Anterior cingulate cortex (tissue), 58 donors: ENCODE measurements at regions not wholly inside any gene's neighbourhood (a gene's known extent, or its start where the extent isn't known, plus 50 kb on each side); places are given as distances from the start of the nearest gene placed in this dataset.

Source experiments
- DNase-seq, 58 donors: peaks; one replicate each; lab custom pipeline; 2025; lab: John Stamatoyannopoulos, UW

DNA sequence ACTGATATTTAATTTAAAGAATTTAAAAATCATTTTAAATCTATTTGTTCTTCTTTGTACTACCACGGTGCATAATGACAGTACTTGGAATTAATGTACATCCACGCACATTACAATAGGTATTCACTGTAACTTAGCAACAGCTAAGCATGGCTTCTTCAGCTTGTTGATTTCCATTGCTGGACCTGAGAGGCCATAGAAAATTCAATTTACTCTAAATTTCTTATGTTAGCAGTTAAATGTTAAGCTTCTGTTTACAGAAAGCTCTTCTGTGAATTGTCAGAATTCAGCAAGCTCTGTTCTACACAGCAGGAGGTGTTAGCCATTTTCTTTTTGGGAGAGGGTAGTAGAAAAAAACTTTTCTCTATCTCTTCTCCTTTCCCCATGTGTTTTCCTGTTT, 1149.3 kb upstream of the CDH2 start:
- DNase-seq: no peak

DNA sequence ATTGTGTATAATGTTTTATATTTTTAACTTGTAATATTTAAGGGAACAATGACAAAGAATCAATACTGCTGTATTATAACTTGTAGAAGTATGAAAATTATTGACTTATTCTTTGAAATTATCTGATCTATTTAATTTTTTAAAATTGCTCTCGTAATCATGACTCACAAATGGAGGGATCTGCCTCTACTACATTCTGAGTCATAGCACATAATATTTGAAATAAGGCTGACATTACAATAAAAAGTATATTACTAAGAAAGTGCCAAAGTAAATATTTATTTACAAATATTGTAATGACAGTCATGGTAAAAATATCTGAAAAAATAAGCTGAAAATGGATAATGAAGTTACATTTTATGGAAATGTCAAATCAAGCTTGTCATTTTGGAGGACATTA, 1144.6 kb upstream of the CDH2 start:
- no peak for DNase-seq

DNA sequence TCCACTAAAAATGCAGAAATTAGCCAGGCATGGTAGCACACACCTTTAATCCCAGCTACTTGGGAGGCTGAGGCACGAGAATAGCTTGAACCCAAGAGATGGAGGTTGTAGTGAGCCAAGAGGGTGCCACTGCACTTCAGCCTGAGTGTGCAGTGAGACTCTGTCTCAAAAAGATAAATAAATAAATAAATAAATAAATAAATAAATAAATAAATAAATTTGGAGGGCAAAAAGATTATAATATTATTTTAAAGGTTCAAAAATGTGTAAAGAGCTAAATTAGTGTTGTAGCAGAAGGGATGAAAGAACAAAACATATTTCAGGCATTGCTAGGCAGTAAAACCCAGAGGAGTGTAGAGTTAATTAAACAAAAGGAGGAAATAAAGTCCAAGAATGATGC, 1136.4 kb upstream of the CDH2 start:
- no peak for DNase-seq

DNA sequence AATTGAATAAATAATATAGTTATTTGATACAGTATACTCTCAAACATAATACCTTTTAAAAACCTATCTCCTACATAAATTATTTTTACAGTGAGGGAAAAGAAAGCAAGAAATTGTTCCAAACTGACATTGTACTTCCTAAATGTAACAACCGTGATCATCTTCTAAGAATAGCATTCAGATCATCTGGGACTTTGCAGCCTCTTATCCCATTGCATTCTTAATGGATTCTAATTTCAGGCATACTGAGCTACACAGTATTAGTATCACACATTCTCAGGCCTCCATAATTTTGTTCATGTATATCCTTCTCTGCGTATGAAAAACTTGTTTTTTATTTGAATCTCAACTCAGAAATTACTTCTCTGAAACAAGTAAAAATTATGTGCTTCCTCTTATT, 1134.7 kb upstream of the CDH2 start:
- DNase-seq: no peak

DNA sequence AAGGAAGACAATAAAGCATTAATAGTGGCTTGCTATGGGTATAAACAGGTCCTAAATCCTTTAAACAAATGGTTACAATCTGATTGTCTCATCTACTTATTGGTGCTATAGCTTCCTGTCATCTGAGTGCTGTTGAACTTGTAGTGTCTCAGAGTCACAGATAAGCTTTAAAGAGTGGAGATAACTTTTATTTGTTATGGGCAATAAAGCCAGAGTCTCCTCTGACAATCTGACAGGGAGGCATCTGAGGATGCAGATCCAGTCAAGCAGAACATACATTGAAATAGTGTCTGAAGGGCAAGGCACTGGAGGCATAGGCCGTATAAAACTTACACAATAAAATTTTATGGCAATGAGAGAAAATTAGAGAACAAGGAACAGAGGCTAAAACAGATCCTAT, 1132.4 kb upstream of the CDH2 start:
- no peak for DNase-seq

DNA sequence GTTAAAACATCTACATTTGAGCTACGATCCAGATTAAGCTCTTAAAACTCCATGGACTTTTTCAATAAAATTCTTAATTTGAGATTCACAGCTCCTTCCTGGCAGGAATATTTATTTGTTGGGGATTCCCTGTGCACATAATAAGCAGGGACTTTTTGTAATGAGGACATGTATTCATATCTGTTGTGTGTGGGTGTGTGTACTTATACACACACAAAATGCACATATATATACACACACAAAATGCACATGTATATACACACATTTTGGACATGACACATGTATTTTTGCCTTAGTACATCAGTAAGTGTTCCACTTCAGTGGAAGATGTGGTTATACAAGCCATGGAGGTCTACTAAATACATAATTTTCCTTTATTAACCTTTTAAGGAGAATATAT, 1131.1 kb upstream of the CDH2 start:
- DNase-seq: no peak

DNA sequence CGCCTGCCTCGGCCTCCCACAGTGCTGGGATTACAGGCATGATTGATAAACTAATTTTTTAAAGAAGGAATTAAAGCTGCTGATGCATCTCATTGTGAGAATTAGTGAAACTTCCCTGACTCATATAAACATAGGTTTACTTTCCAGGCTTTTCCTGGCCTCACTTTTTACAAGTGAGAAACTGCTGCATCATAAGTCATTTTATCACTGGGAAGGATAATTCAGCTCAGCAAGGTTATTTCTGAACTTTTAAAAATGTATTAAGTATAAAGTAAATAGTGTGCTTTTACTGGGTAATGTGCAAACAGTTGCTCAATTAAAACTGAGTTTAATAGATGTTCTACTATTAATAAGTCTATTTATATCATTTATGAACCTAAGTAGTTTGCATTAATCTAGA, 1130.3 kb upstream of the CDH2 start:
- DNase-seq: no peak

DNA sequence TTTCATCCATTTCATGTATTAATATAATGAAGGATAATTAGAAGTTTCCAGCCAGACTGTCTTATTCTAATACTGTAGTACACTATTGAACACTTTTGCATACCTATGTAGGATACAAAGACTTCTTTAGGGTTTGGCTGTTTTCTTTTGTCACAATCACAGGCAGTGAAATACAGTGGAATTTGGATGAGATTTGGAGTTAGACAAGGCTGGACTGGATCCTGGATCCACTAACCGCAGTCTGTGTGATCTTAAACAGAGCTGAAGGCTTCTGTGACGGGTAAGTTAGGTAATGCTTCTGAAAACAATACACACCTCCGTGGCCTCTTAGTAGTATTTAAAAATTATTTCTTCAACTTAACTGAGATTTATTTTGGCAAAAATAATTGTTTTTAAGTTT, 1128.6 kb upstream of the CDH2 start:
- no peak for DNase-seq

DNA sequence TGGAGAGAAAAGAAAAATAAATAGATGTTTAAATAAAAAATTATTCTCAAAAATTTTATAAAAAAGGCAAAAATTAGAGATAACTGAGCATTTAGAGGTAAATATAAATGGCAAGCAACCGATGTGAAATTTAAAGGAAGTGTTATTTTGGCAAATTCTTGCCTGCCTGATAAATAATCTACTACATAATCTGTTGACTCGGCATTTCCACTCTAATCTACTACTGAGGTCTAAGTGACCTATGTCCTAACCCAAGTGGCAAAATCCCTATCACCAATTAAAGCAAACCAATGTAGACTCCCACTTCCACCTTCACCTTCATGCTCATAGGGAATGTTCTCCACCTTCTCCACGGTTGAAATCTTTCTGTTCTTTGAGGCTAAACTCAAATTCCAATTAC, 1124.1 kb upstream of the CDH2 start:
- no peak for DNase-seq

DNA sequence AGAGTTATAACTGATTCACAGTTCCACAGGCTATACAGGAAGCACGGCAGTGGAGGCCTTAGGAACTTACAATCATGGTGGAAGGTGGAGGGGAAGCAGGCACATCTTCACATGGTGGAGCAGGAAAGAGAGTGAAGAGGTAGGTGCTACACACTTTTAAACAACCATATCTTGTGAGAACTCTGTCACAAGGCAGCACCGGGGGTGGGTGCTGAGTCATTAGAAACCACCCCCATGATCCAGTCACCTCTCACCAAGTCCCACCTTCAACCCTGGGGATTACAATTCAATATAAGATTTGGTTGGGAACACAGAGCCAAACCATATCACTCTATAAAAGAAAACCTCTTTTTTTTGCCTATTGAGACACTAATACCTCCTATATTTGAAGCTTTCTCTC, 1108.5 kb upstream of the CDH2 start:
- no peak for DNase-seq

DNA sequence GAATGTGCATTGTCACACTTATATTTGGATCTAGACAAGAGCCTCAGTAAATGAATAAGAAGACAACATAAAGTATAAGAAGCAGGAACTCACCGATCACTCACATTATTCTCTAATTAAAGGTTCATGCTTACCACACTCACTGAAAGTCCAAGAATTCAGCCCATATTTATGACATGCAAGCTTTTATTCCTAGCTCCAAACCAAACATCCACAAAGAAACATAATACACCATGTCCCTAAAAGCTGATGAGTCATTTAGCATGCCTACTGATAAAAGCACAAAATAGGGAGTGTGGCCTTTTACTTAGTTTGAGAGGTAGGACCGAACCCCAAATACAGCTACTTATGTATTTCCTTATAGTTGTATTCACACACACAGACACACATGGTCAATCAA, 1094.6 kb upstream of the CDH2 start:
- DNase-seq: no peak

DNA sequence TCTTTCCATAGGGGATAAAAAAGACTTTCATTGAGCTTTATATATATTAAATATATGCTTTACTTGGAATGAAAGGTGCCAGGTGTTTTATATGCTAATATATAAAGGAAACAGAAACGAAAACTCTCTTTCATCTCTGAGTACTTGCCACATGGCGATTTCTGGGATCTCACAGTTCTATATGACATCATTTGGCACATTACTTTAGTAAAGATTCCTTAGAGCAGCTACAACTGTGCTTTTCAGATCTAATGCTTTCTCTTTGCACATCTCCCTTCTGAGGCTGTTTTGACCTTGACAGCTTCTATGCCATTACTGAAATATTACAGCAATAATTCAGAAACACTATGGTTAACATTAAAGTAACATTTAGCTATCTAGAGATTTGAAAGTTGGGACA, 1082.9 kb upstream of the CDH2 start:
- no peak for DNase-seq

DNA sequence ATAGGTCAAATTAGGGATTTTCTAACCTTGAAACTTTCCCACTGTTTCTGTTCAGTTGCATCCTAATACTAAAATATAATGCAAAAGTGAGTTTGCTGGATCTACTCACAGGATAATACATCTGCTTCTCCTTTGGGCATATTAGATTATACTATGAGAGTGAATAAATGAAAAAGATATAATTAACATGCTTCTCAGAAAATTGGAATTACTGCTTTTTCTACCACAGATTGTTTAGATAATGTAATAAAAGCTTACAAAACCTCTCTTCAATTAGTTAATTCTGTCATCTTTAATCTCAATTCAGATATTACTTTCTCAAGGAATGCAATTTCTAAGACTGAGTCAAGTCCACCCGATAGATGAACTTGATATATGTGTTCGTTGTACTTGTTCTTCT, 1077.2 kb upstream of the CDH2 start:
- no peak for DNase-seq

DNA sequence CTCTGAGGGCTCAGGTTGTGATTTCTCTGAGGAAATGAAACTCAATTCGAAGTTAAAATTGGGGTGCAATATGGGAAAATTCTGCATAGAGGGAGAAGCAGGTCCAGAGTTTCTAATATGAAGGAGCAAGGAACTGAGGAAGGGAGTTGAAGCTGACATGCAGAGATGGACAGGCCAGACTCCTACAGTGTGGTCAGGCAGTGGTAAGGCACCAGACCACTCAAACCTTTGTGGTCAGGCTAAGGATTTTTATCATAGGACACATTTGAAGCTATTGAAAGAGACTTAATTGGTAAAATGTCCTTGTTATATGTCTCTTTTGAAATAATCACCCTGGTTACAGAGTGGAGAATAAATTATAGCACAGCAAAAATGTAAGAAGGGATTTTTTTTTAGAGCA, 1074.8 kb upstream of the CDH2 start:
- DNase-seq: no peak

DNA sequence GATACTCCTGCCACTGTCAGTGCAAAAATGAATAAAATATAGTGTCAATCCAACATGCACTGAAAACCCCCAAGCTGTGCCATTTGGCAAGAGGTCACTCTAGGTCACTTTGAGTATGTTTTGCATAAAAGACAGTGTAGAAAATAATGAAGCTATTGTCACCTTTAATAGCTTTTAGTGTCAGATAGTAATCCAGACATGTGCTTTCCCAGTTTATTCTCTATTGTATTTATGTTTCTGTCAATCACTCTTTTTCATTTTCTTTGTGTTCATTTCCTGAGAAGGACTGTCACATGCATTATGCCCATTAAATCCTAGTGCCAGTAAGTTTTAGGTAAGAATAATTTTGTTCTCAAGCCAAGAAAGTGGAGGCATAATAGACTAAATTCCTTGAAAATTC, 1073.9 kb upstream of the CDH2 start:
- DNase-seq: no peak

DNA sequence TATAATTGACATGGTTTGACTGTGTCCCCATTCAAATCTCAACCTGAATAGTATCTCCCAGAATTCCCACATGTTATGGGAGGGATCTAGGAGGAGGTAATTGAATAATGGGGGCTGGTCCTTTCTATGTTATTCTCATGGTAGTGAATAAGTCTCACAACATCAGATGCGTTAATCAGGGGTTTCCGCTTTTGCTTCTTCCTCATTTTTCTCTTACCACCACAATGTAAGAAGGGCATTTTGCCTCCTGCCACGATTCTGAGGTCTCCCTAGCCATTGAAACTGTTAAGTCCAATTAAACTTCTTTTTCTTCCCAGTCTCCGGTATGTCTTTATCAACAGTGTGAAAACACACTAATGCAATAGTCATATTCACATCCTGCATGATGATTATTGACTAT, 1073.3 kb upstream of the CDH2 start:
- no peak for DNase-seq

DNA sequence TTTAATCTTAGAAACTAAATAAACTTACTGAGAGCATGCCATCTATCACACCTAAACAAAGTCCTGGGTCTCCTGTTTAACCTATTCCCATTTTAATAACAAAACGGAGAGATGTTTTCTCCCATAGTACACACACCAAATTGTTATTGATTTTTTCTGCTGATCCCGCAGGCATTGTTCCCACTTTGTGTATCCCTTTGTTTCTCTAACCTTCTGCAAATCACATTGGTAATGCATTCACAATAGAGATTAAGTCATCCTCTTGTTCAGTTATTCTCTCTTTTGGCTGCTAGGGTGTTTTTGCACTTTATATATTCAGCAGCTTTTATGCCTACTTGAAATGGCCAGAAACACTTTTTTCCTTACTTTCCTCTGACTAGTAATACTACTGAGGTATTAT, 1071.9 kb upstream of the CDH2 start:
- no peak for DNase-seq

DNA sequence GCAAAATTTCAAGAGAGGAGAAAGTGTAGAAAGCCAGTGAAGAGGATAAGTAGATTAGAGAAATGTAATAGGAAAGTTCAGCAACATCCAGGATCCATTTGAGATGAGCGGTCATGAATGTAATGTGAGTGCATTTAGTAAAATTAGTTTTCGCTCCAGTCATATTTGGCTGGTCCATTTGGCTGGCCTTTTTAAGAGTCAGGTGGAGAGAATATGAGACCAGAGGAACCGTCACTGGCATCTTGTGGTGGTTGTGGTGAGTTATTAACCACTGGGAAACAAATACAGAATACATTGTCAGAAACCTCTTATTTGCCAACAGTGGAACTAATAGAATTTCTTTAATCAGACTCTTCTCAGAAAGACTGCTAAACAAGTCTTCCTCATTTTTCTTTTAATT, 1064.3 kb upstream of the CDH2 start:
- no peak for DNase-seq

DNA sequence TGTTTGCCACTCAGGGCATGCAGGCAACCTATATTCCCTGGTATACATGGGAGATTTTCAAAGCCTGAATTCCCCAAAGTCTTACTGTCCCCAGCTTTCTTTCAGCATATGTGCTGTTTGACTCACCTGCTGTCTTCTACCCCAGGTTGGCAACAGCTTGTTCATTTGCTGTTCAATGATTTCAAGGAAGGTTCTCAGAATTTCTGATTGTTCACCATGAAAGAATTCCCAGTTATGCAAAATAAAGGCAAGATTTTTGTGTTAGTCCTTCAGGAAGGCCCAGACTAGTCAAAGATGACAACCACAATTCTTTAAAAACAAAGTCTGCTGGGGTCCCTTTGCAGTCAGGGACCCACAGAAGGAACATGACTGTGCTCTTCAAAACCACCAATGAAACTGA, 1057.8 kb upstream of the CDH2 start:
- no peak for DNase-seq

DNA sequence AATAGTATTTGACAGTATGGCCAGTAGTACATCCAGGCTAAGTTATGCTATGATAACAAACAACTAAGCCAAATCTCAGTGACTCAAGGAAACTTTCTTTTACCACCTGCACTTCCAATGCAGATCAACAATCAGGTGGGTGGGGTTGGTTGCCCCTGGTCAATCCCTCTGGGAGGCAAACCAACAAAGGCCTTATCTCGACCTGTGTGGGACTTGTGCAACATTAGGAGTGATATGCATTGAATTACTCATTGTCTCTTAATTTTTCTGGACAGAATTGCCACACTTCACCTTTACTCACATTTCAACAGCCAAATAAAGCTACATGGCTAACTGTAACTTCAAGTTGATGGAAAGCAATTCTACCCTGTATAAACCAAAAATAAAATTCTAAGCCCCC, 1049.3 kb upstream of the CDH2 start:
- no peak for DNase-seq

DNA sequence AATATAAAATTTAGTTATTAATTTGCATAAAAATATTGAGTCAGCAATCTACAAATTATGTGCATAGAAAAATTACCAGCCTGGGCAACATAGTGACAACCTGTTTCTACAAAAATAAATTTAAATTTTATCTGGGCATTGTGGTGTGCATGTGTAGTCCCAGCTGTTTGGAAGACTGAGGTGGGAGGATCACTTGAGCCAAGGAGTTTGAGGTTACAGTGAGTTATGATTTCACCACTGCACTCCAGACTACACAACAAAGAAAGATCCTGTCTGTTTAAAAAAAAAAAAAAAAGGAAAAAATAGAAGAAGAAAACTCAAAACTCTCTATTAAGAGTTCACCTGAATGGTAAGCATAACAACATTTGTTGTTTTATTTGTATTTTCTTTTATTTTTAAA, 1048.4 kb upstream of the CDH2 start:
- DNase-seq: no peak

DNA sequence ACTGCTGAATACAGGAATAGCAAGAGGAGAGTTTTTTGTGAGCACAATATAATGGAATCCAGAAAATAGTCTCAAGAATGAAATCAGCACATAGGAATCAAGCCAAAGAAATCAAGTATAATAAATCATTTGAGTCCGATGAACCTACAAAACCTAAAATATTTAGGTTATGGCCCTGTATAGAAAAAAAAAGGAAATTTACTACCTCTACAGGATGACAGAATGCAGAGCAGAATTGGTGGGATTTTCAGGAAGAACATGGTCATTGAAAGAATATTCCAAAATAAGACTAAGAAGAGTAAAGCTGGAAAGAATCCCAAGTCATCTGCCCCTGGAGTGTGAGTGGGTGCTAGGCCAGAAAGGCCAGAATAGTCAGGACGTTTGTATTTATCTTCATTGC, 1041.2 kb upstream of the CDH2 start:
- no peak for DNase-seq

DNA sequence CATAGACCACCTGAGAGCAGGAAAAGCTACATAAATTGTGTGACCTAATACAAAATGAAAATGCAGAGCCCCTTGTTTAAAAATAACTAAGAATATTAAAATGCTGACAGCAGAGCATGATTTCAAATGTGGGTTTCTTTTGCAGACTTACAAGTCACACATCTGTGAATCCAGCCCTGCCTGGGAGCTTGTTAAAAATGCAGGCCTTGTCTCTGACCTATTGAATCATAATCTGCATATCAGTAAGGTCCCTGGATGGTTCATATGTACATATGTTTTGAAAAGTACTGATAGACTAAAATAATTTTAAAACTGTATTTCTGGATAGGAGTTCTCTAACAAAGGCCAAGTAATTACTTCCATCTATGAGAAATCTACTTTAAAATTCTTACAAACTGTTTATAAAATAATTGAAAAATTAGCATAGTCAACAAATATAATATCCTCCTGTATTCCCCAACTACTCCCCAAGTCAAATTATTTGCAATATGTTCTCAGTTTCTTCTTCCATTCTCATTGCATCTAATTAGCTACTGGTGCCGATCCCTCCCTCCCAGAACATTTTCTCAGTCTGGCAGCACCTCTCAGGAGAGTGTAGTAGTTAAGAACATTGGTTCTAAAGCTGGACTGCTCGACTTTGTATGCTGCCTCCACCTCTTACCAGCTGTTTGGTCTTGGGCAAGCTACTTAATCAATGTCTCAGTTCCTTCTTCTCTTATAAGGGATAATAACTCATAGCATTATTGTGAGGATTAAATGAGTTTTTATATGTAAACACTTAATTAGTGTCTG, 1040.4 kb upstream of the CDH2 start:
- no peak for DNase-seq
